Limb (tissue), 2 donors: ENCODE measurements at regions not wholly inside any gene's neighbourhood (a gene's known extent, or its start where the extent isn't known, plus 50 kb on each side); places are given as distances from the start of the nearest gene placed in this dataset.
"Not testable (repeated sequence)": the region's sequence is repeated elsewhere in the genome, so short reads cannot be mapped to it uniquely, and the experiment has no call there.

Source experiments
- DNase-seq, 2 donors: peaks; one replicate each; pipeline ENCODE4 v3.0.0-alpha.2; 2016; ENCODE audit errors: extremely low spot score in 2 of 2

DNA sequence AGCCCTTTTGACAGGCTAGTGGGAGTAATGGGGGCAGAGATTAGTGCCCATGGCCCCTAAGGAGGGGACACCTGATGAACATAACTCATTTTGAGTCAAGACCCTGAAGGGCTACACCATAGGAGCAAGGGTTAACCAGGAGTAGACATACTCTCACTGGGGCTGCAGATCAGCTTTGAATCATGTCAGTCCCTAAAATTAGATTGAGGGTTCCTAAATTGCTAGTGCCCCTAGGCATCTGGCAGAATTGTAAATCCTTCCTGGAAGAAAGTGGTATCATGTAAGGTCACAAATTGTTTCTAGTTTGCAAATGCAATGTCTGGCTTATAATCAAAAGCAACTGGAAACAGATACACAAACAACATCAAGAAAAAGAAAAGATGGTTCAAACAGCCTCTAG, 52.1 kb upstream of the LRRC37A2 start:
- not testable (repeated sequence) for DNase-seq

DNA sequence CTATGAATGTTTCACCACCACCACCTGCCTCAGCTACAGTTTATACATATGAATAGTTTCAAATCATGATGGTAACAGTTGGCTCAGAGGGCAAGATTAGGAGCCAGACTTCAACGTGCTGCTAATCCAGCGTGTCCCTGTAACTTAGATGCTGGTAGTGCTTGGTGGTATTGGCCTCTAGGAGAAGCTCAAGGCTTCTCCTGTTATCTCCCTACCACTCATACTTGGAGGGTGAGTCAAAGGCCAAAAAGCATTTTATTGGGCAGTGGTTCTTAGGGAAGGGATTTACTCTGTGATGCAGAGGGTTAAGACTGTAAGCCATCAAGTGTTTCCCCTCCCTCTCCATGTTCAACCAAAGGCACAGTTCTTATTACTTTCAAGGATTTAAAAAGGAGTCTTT, 57.2 kb upstream of the LRRC37A2 start:
- DNase-seq = not testable (repeated sequence)

DNA sequence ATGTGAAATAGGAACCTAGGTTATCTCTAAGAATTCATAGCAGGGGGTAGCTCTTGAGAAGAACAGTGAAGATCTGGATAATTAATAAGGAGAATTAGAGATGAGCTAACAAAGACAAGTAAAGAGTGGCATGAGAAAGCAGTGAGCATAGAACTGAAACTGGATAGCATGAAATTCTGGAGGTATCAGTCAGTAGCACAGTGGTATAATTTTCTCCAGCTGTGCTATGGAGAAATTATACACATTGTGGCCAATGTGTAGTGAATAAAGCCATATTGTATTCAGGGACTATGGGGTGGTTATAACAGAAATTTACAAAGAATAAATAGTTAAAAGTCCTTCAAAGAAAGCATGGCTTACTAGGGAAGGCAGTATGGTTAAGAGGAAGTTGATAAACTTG, 57.7 kb upstream of the LRRC37A2 start:
- DNase-seq = not testable (repeated sequence)

DNA sequence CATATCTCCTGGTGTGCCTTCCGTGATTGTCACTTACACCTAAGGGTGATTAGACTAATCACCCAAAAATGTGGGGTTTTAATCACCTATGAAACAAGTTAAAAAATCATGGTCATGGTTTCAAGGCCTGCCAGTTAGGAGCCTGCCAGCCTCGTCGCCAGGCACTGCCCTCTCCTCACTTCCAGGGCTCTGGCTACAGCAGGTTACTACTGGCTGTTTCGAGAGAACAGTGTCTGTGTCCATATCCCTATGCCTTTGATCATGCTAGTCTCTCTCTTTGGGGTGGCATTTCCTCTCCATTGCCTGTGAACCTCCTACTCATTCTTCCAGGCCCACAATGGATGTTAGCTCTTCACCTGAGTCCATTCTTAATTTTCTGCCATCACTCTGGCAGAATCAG, 59.2 kb upstream of the LRRC37A2 start:
- not testable (repeated sequence) for DNase-seq

DNA sequence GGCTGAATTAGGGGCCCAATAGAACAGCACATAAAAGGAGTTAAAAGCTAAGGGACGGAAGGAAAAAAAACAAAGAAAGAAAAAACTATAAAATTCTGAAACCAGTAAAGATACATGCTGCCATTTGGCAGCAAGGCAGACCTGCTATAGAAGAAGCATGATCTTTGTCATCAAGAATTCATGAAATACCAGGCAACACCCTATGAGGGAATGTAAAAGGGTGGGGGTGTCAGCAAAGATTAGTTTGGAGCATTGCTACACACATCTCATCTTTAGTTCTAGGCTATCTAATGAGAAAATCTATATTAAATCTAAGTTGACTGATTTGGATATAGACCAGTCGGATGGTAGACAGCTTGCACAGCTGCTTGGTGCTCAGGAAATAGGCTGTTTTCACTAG, 66.4 kb upstream of the LRRC37A2 start:
- DNase-seq = not testable (repeated sequence)

DNA sequence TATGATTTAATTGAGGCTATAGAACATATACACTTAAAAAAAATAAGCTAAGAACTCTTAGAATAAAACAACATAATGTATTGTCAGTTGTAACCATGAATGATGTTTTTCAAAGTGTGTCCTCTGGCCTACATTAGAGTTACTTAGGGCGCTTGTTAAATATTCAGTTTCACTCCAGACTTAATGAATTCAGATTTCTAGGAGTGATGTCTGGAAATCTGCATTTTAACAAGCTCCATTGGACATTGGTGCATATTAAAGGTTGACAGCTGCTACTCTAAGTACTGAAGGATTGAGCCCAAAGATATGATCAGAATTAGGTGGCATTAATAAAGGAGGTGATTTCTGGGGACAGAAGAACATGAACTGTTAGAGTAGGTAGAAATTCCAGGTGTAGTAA, 66.9 kb upstream of the LRRC37A2 start:
- not testable (repeated sequence) for DNase-seq

DNA sequence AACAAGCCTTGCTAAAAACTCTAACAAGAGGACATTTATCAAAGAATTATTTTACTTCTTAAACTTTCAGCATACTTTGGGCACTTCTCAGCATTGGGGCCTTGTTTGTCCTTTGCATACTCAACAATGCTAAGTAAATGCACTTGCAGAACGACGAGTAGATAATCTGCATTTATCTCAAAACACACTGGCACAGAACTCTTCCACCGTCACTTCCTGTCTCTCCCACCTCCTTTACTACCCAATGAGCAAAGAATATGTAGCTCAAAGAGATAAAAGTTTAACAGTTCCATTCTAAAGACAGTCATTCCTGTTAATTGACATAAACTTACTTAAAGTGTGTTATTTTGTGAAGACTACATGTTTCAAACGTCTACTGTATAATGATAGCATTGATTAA, 70.1 kb upstream of the LRRC37A2 start:
- not testable (repeated sequence) for DNase-seq

DNA sequence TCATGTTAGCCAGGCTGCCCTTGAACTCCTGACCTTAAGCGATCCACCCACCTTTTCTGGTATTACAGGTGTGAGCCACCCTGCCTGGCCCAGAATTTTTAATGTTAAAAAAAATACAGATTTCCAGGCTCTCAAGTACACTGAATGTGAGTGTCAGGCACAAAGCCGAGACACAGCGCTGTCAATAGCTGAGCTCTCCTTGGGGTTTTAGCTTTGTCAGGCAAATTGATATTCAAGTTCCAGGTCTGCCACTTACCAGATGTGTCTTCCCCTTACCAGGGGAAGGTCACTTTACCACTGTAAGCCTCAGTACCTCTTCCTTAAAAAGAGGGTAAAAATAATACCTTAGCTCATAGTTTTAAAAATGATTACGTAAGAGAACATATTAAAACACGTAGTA, 71.6 kb upstream of the LRRC37A2 start:
- DNase-seq = not testable (repeated sequence)

DNA sequence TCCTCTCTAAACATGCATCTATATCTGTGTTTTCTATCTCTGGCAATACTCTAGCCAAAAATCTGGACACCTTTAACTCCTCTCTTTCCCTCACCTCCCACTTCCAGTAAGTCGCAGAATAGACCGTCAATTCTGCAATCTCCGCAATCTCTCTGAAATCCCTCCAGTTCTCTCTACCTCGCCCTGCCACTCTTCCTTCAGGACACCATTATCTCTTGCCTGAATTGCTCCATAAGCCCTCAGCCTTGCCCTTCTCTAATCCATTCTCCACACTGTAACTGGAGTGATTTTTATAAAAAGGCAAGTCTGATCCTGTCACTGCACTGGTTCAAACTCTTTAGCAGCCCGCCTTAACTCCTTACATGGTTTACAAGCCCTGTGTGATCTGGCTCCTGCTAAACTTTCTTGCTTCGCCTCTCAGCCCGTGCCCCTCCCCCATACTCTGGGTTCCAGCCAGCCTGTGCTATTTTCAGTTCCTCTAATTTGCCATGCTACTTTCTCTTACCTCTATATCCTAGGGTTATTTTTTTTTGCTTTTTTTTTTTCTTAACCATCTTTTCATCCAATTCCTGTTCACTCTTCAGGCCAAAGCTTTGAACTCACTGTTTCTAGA, 73.0 kb upstream of the ARL17B start:
- DNase-seq = not testable (repeated sequence)

DNA sequence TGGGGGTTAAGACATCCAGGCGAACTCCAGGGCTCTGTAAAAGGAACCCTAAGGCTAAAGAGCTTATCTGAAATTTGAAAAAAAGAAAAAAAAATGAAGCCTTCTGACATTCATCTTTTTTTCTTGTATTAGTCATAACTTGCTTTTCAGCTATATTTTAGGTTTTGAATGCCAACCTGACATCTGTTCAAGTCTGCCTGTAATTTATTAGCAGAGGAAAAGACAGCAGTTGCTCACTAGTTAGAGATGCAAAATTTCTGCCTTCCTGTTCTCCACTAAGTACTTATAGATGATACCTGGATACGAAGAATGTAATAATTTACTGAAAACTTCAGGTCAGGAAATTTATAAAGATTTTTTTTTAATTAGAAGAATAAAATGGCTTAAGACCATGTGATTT, 68.7 kb upstream of the ARL17B start:
- DNase-seq = not testable (repeated sequence)

DNA sequence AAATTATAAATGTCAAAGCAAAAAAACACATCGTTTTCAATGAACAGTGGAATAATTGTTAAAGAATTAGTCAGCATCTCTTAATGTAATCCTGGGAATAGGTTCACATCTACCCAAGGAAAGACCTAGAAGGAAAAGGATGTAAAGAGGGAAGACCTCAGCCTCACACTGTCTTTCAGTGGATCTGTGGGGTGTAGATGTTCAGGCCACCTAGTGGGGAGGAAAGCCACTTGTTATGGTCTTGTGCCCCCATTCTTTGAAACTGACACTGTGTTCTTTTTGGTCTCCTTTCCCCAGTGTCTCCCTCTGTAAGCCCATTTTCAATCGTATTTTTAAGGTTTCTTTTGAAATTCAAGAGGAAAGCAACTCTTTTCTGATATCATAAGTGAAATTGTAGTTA, 68.1 kb upstream of the ARL17B start:
- not testable (repeated sequence) for DNase-seq

DNA sequence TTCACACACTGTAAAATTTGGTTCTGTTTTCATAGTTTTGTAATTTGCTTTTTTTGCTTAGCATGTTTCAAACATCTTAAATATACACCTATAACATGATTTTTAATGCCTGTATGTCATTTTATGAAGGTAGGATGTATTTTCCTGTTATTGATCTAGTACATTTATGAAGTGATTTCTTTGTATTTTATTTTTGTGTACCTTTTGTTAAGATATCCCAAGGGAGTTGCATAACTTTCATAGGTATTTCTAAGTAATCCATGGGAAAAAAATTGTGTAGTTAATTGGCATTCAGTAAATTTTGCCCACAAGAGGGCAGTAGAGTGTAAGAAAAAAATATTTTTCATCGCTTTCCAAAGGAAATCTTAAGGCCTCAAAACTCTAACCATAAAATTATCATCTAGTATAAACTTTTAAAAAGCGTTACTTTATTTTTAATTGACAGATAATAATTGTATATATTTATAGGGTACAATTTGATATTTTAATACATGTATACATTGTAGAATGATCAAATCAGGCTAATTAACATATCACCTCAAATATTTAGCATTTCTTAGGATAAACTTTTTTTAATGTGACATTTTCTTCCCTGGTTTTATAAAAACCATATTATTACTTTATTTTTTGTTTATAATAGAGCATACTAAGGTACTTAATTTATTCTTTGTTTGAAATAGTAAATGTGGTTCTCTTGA, 62.8 kb upstream of the ARL17B start:
- DNase-seq = not testable (repeated sequence)

DNA sequence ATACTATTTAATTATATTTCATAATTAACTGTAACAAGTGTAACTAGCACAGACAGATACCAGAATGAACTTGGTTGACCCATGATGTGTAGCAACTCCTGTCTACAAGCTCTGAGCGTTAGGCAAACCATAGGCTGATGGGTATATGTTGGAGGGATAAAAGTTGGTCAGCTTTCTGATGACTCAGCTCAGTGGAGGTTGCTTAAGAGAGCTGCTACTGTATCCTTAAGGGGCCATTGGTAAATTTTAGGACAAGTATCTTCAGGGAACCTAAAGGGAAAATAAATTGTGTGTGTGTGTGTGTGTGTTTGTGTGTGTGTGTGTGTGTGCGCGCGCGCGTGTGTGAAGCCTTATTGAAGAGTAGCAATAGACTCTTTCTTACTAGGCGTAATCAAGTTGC, 56.3 kb upstream of the ARL17B start:
- peak in 1 of 2 donors; percentile 2 for DNase-seq

DNA sequence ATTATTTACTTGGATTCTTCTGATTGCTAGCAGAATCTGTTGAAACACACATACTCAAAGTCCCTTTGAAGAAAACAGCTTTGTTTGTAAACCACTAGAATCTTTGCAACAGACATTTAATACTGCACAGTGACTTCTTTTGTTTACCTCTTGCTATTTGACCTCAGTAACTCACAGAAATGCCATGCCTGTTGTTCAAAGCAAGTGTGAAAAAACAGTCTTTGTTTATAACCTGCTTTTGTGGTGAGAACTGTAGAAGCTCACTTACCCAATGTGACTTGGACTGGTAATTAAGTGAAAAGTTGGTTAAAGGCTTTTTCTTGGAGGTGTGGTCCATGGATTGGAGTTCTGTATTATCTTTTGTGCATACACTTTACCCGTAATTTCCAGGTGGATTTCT, 55.7 kb upstream of the ARL17B start:
- DNase-seq = not testable (repeated sequence)

DNA sequence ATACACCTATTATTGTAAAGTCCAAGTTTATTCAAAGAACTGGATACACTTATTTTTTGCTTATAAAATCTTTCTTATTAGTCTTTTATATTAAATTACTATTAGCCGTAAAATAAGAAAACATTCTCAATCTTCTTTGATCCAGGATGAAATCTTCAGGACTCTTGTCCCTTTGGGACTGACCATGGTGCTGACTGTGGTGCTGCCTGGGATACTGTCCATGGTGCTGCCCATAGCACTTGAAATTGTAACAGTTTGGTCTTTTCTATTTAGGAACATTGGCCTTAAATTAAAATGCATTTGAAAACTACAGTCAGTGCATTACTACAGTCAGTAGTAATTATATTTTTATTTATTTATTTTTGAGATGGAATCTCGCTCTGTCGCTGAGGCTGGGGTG, 53.0 kb upstream of the ARL17B start:
- DNase-seq = not testable (repeated sequence)

DNA sequence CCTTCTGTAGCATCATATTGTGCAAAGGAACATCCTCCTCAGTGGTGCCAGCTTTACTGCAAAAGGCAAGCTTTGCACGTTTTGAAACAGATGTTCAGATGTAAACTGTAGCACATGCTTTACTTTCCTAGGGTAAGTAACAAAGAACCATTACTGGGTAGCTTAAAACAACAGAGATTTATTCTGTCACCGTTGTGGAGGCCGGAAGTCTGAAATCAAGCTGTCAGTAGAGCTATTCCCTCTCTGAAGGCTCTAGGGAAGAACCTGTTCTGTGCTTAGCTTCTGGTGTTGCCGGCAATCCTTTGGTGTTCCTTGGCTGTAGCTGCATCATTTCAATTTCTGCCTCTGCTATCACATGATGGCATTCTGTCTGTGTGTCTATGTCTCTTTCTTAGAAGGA, 50.6 kb upstream of the ARL17B start:
- not testable (repeated sequence) for DNase-seq

DNA sequence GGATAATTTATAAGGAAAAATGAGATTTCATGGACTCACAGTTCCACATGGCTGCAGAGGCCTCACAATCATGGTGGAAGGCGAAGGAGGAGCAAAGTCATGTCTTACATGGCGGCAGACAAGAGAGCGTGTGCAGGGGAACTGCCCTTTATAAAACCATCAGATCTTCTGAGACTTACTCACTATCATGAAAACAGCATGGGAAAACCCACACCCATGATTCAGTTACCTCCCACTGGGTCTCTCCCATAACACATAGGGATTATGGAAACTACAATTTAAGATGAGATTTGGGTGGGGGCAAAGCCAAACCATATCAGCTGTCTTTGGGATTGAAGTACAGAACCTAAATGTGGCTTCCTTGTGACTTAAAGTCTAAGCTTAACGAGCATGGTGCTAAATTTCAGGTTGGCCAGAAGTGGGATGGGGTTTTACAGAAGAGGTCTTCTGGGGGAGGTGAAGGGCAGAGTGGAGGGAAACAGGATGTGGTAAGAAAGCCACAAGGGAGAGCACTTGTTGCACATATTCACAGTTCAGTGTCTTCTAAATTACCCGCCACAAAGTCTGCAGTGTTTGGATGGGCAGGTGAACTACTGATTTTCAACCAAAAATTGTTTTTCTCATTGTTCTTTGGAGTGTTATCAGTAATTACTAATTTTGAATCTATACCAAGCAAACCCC, 49.7 kb upstream of the ARL17B start:
- DNase-seq = not testable (repeated sequence)
